Upper lobe of left lung (tissue), 4 donors: ENCODE measurements at regions not wholly inside any gene's neighbourhood (a gene's known extent, or its start where the extent isn't known, plus 50 kb on each side); places are given as distances from the start of the nearest gene placed in this dataset.

Experiments used
- CTCF ChIP-seq, 6 experiments: fragments of 450-650 bp in 4 of 6; fragments of 200-600 bp in 2 of 6; sonication (generic) in 2 of 6; IDR thresholded peaks; one replicate each; pipeline ENCODE4 v1.5.1; 2016 to 2019; ENCODE audit warnings: antibody characterized with exemption in 6 of 6
- POLR2AphosphoS5 ChIP-seq, 2 donors: sonication (generic); formaldehyde crosslinking; IDR thresholded peaks; one replicate each; pipeline ENCODE4 v1.5.1; 2017; ENCODE audit warnings: antibody characterized with exemption in 2 of 2

GRCh38 chrX:142084611-142085010 lies 120.5 kb downstream of the MAGEC2 start:
- TF ChIP-seq CTCF (IDR thresholded peaks at IDR 0.05) (no peak), POLR2AphosphoS5 (IDR thresholded peaks at IDR 0.05) (no peak)
